ENCODE measurements at regions not wholly inside any gene's neighbourhood (a gene's known extent, or its start where the extent isn't known, plus 50 kb on each side); places are given as distances from the start of the nearest gene placed in this dataset.

DNA sequence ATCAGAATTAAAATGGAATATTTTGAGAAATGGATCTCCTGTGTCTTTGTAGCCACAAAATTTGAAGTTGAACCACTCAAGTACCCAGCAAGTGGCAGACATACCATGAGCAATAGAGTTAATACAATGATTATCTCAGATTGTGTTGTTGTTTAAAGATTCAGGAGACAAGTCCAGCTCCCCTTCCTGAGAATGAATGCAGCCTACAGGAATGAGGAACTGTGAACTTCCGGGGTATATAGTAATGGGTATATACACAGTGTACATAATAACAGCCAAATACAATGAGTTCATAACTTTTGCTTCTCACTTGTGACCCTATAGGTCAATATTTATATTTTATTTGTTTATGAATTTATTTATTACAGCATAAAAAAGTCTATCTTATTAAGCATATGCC, 445.0 kb downstream of the SETD4 start:
- TF ChIP-seq EZH2phosphoT487 (IDR thresholded peaks at IDR 0.05; ENCODE audit: borderline replicate concordance) (no peak), CTCF (conservative IDR thresholded peaks at IDR 0.05; ENCODE audit: low read length) (no peak)
